ENCODE measurements at regions not wholly inside any gene's neighbourhood (a gene's known extent, or its start where the extent isn't known, plus 50 kb on each side); places are given as distances from the start of the nearest gene placed in this dataset.

- no peaks in the 10 kb centered on the region for H3K36me3 Mint-ChIP-seq
- peaks cover 4% of the 10 kb centered on the region for H3K27me3 Mint-ChIP-seq
- H3K9me3 Mint-ChIP-seq (ENCODE audit: low read depth), result no peaks in the 10 kb centered on the region
- peaks cover 1% of the 10 kb centered on the region for H3K4me1 Mint-ChIP-seq (ENCODE audit: low read depth)
- no peak overlapping the region for H3K27ac Mint-ChIP-seq
- no peak overlapping the region for H3K4me3 Mint-ChIP-seq
These were observed 328.6 kb downstream of the PIK3R1 start for GRCh38 chr5:68544091-68544647.

GRCh38 chr5:68544648-68545552 lies 329.3 kb downstream of the PIK3R1 start:
- Mint-ChIP-seq H3K27me3 (peaks cover 4% of the 10 kb centered on the region), H3K36me3 (no peaks in the 10 kb centered on the region), H3K4me1 (ENCODE audit: low read depth) (peaks cover 1% of the 10 kb centered on the region), H3K27ac (no peak overlapping the region), H3K9me3 (ENCODE audit: low read depth) (no peaks in the 10 kb centered on the region), H3K4me3 (no peak overlapping the region)

DNA sequence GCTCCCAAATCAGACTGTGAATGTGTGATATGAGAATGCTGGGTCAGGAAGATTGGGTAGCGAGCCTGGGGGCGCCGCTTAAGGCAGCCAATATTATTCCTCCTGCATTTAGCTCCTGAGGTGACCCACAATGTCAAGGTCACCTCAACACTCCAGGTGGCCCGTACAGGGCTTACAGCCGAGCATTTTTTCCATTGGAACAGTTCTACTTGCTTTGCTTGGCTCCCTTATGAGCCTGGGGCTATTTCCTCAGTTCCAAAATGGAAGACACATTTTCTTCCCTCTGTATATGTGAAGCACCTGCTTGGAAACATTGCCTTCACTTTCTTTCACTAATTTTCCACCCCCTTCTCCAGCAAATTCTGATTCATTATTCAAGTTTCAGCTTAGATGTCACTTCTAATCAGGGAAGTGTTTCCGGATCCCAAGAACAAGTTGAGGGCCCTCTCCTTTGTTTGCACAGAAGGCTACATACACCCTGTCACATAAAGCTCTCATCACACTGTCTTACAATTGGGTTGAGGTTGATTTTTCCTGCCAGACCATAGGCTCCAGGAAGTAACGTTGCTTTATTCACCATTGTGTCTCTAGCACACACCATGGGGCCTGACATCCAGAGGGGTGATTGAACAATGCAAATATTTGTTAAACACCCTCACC lies 330.2 kb downstream of the PIK3R1 start:
- H3K9me3 Mint-ChIP-seq (ENCODE audit: low read depth), result no peaks in the 10 kb centered on the region
- no peak overlapping the region for H3K4me3 Mint-ChIP-seq
- no peaks in the 10 kb centered on the region for H3K27me3 Mint-ChIP-seq
- no peak overlapping the region for H3K27ac Mint-ChIP-seq
- H3K36me3 Mint-ChIP-seq, result no peaks in the 10 kb centered on the region
- peaks cover 1% of the 10 kb centered on the region for H3K4me1 Mint-ChIP-seq (ENCODE audit: low read depth)

GRCh38 chr5:68547056-68547455 lies 331.5 kb downstream of the PIK3R1 start:
- H3K27ac Mint-ChIP-seq, result no peak overlapping the region
- no peaks in the 10 kb centered on the region for H3K27me3 Mint-ChIP-seq
- peaks cover 1% of the 10 kb centered on the region for H3K4me1 Mint-ChIP-seq (ENCODE audit: low read depth)
- H3K9me3 Mint-ChIP-seq (ENCODE audit: low read depth), result no peaks in the 10 kb centered on the region
- H3K4me3 Mint-ChIP-seq, result no peak overlapping the region
- H3K36me3 Mint-ChIP-seq, result no peaks in the 10 kb centered on the region

- H3K4me1 Mint-ChIP-seq (ENCODE audit: low read depth), result no peaks in the 10 kb centered on the region
- H3K27ac Mint-ChIP-seq, result no peak overlapping the region
- no peaks in the 10 kb centered on the region for H3K36me3 Mint-ChIP-seq
- H3K27me3 Mint-ChIP-seq, result no peaks in the 10 kb centered on the region
- no peaks in the 10 kb centered on the region for H3K9me3 Mint-ChIP-seq (ENCODE audit: low read depth)
- no peak overlapping the region for H3K4me3 Mint-ChIP-seq
These were observed 332.1 kb downstream of the PIK3R1 start for GRCh38 chr5:68547622-68548021.

- H3K36me3 Mint-ChIP-seq, result no peaks in the 10 kb centered on the region
- H3K27me3 Mint-ChIP-seq, result no peaks in the 10 kb centered on the region
- no peak overlapping the region for H3K4me3 Mint-ChIP-seq
- no peaks in the 10 kb centered on the region for H3K9me3 Mint-ChIP-seq (ENCODE audit: low read depth)
- no peaks in the 10 kb centered on the region for H3K4me1 Mint-ChIP-seq (ENCODE audit: low read depth)
- H3K27ac Mint-ChIP-seq, result no peak overlapping the region
These were observed 333.6 kb downstream of the PIK3R1 start for GRCh38 chr5:68548959-68549676.

- H3K36me3 Mint-ChIP-seq, result no peaks in the 10 kb centered on the region
- no peaks in the 10 kb centered on the region for H3K9me3 Mint-ChIP-seq (ENCODE audit: low read depth)
- H3K4me1 Mint-ChIP-seq (ENCODE audit: low read depth), result no peaks in the 10 kb centered on the region
- no peak overlapping the region for H3K27ac Mint-ChIP-seq
- H3K4me3 Mint-ChIP-seq, result no peak overlapping the region
- no peaks in the 10 kb centered on the region for H3K27me3 Mint-ChIP-seq
These were observed 334.5 kb downstream of the PIK3R1 start for GRCh38 chr5:68550015-68550414.

DNA sequence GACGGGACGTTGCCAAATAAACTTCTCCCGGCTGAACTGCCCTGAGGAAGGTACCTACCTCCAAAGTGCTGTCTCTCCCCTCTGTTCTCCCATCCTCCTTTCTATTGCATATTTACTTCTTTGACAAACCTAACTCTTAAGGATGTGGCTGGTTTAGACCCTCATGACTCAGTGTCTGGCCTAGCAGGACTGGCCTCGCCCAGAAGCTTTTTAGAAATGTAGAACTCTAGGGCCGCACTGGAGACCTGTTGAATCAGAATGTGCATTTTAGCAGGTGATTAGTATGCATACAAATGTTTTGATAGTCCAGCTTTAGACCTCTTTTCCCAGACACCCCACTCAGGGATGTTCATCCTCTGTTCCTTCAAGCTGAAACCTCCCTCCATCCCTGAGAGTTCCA lies 335.9 kb downstream of the PIK3R1 start:
- Mint-ChIP-seq H3K27ac (no peak overlapping the region), H3K4me1 (ENCODE audit: low read depth) (no peaks in the 10 kb centered on the region), H3K4me3 (no peak overlapping the region), H3K27me3 (no peaks in the 10 kb centered on the region), H3K36me3 (no peaks in the 10 kb centered on the region), H3K9me3 (ENCODE audit: low read depth) (no peaks in the 10 kb centered on the region)

- H3K27ac Mint-ChIP-seq, result no peak overlapping the region
- no peaks in the 10 kb centered on the region for H3K9me3 Mint-ChIP-seq (ENCODE audit: low read depth)
- no peaks in the 10 kb centered on the region for H3K4me1 Mint-ChIP-seq (ENCODE audit: low read depth)
- H3K4me3 Mint-ChIP-seq, result no peak overlapping the region
- no peaks in the 10 kb centered on the region for H3K27me3 Mint-ChIP-seq
- no peaks in the 10 kb centered on the region for H3K36me3 Mint-ChIP-seq
These were observed 339.2 kb downstream of the PIK3R1 start for GRCh38 chr5:68554571-68555279.

- H3K27me3 Mint-ChIP-seq, result no peaks in the 10 kb centered on the region
- no peaks in the 10 kb centered on the region for H3K4me1 Mint-ChIP-seq (ENCODE audit: low read depth)
- H3K27ac Mint-ChIP-seq, result no peak overlapping the region
- no peaks in the 10 kb centered on the region for H3K36me3 Mint-ChIP-seq
- no peaks in the 10 kb centered on the region for H3K9me3 Mint-ChIP-seq (ENCODE audit: low read depth)
- H3K4me3 Mint-ChIP-seq, result no peak overlapping the region
These were observed 340.5 kb downstream of the PIK3R1 start for GRCh38 chr5:68555907-68556681.

DNA sequence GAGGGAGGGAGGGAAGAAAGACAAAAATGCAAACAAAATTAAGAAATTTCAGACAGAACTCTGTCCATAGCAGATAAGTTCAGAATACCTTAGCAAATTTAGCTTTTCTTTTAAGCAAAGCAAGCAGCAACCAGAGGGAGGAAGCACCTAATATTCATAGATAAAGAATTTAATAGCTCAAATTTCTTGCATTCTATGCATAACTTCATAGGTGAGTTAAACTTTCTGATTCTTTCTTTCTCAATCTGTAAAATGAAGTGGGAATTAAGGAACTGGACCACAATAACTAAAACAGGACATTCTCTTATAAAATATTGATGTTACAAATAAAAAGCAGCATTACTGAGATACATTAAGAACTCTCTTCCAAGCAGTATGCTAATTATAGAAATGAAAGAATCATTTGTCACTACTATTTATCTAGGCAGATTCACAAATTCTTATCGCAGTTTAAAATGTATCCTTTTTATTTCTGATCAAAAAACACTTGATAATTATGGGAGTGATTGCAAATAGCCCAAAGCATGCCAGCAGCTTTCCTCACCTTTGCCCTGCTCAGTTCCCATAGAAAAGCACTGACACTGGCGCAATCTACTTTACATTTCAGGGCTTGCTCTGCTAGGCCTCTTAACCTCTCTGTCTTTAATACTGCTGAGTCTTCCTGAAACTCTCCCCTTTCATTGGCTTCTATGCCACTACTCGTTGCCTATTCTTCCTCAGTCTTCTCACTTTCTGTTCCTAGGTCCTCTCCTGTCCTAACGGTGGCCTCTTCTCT lies 341.8 kb downstream of the PIK3R1 start:
- no peak overlapping the region for H3K27ac Mint-ChIP-seq
- no peaks in the 10 kb centered on the region for H3K4me1 Mint-ChIP-seq (ENCODE audit: low read depth)
- H3K9me3 Mint-ChIP-seq (ENCODE audit: low read depth), result no peaks in the 10 kb centered on the region
- H3K4me3 Mint-ChIP-seq, result no peak overlapping the region
- no peaks in the 10 kb centered on the region for H3K36me3 Mint-ChIP-seq
- no peaks in the 10 kb centered on the region for H3K27me3 Mint-ChIP-seq

DNA sequence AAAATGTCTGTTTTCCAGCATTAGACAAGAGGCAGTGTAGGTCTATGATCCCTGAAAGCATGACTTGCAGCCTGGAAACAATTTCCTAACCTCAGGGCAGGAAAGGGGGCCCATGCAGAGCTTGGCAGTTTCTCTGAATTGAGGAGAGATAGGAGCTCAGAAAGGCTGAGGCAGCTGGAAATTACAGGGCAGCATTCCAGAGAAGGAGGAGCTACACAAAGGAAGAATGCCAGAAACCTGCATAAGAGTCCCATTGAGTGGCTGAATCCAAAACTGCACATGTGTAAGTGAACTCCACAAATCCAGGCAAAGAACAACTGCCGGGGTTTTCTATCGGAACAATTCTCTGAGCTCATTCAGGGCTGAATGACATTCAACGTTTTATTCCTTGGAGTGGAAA lies 346.8 kb downstream of the PIK3R1 start:
- H3K27me3 Mint-ChIP-seq, result no peaks in the 10 kb centered on the region

DNA sequence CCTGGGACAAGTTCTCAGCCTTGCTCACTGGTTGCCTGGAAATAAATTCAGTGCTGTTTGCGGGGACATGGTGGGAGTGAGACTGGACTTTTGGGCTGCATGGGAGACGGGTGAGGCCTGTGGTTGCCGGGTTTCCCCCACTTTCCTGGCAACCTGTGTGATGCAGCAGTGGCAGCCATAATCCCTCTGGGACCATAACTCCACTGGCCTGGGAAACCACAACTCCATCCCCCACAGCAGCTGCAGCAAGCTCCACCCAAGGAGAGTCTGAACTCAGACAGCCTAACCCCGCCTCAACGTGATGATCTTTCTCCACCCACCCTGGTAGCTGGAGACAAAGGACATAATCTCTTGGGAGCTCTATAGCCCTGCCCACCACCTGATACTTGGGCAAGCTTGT lies 349.9 kb downstream of the PIK3R1 start:
- H3K9me3 Mint-ChIP-seq (ENCODE audit: low read depth), result peaks cover 14% of the 10 kb centered on the region
- H3K27me3 Mint-ChIP-seq, result no peaks in the 10 kb centered on the region
- no peak overlapping the region for H3K27ac Mint-ChIP-seq
- peaks cover 9% of the 10 kb centered on the region for H3K36me3 Mint-ChIP-seq
- no peaks in the 10 kb centered on the region for H3K4me1 Mint-ChIP-seq (ENCODE audit: low read depth)
- H3K4me3 Mint-ChIP-seq, result no peak overlapping the region

More for the DNA sequence above, 346.8 kb downstream of the PIK3R1 start:
- no peaks in the 10 kb centered on the region for H3K4me1 Mint-ChIP-seq (ENCODE audit: low read depth)
- peaks cover 7% of the 10 kb centered on the region for H3K36me3 Mint-ChIP-seq
- no peak overlapping the region for H3K27ac Mint-ChIP-seq
- H3K9me3 Mint-ChIP-seq (ENCODE audit: low read depth), result peaks cover 10% of the 10 kb centered on the region
- H3K4me3 Mint-ChIP-seq, result no peak overlapping the region
